ENCODE measurements at regions not wholly inside any gene's neighbourhood (a gene's known extent, or its start where the extent isn't known, plus 50 kb on each side); places are given as distances from the start of the nearest gene placed in this dataset.

- DNase-seq: no peak
- H3K27ac ChIP-seq (ENCODE audit: low read depth in 1 of 2, low read length in 1 of 2): no peak overlapping the region
- 86 to 91% methylated on average over 2 of the region's 2 CpGs for WGBS, 2 donors
- H3K36me3 ChIP-seq (ENCODE audit: control insufficient read depth in 4 of 4, insufficient read depth in 4 of 4, low read length in 4 of 4): no peaks in the 10 kb centered on the region
- no peak overlapping the region for H3K9ac ChIP-seq (ENCODE audit: insufficient read depth in 1 of 2, low read length in 2 of 2)
- no peaks in the 10 kb centered on the region for H3K27me3 ChIP-seq (ENCODE audit: control insufficient read depth in 3 of 3, insufficient read depth in 3 of 3, low read length in 2 of 3)
- no peaks in the 10 kb centered on the region for H3K4me1 ChIP-seq (ENCODE audit: control insufficient read depth in 5 of 5, insufficient read depth in 5 of 5, low read length in 5 of 5)
- ATAC-seq (ENCODE audit: insufficient read depth, low FRiP score): no peak
- TF ChIP-seq CTCF (IDR thresholded peaks at IDR 0.05; ENCODE audit: control extremely low read depth, extremely low read depth): no peak
- peaks cover 0 to 2% (median 0%) of the 10 kb centered on the region in 4 donors for H3K9me3 ChIP-seq (ENCODE audit: control insufficient read depth in 4 of 4, insufficient read depth in 3 of 4, low read length in 3 of 4)
- H3K4me3 ChIP-seq: no peak overlapping the region
Measured at GRCh38 chr21:35962917-35963316, 97.4 kb downstream of the SETD4 start.

- DNase-seq (peak in 1 of 3 donors; percentile 10), ATAC-seq (ENCODE audit: insufficient read depth, low FRiP score) (no peak)
- TF ChIP-seq CTCF (IDR thresholded peaks at IDR 0.05; ENCODE audit: control extremely low read depth, extremely low read depth): no peak
- Histone ChIP-seq H3K4me1 (ENCODE audit: control insufficient read depth in 5 of 5, insufficient read depth in 5 of 5, low read length in 5 of 5) (peaks cover 0 to 1% (median 0%) of the 10 kb centered on the region in 5 donors), H3K36me3 (ENCODE audit: control insufficient read depth in 4 of 4, insufficient read depth in 4 of 4, low read length in 4 of 4) (no peaks in the 10 kb centered on the region), H3K9ac (ENCODE audit: insufficient read depth in 1 of 2, low read length in 2 of 2) (no peak overlapping the region), H3K4me3 (no peak overlapping the region), H3K27me3 (ENCODE audit: control insufficient read depth in 3 of 3, insufficient read depth in 3 of 3, low read length in 2 of 3) (no peaks in the 10 kb centered on the region), H3K9me3 (ENCODE audit: control insufficient read depth in 4 of 4, insufficient read depth in 3 of 4, low read length in 3 of 4) (no peaks in the 10 kb centered on the region), H3K27ac (ENCODE audit: low read depth in 1 of 2, low read length in 1 of 2) (no peak overlapping the region)
- WGBS, 2 donors: 64 to 76% methylated on average over 4 of the region's 4 CpGs
Measured at GRCh38 chr21:35954066-35954465, 106.3 kb downstream of the SETD4 start.

GRCh38 chr21:35953597-35953996 is 106.7 kb downstream of the SETD4 start:
- ATAC-seq (ENCODE audit: insufficient read depth, low FRiP score): no peak
- Histone ChIP-seq H3K4me3 (no peak overlapping the region), H3K27me3 (ENCODE audit: control insufficient read depth in 3 of 3, insufficient read depth in 3 of 3, low read length in 2 of 3) (no peaks in the 10 kb centered on the region), H3K4me1 (ENCODE audit: control insufficient read depth in 5 of 5, insufficient read depth in 5 of 5, low read length in 5 of 5) (peaks cover 0 to 1% (median 0%) of the 10 kb centered on the region in 5 donors), H3K9ac (ENCODE audit: insufficient read depth in 1 of 2, low read length in 2 of 2) (no peak overlapping the region), H3K9me3 (ENCODE audit: control insufficient read depth in 4 of 4, insufficient read depth in 3 of 4, low read length in 3 of 4) (no peaks in the 10 kb centered on the region), H3K27ac (ENCODE audit: low read depth in 1 of 2, low read length in 1 of 2) (no peak overlapping the region), H3K36me3 (ENCODE audit: control insufficient read depth in 4 of 4, insufficient read depth in 4 of 4, low read length in 4 of 4) (no peaks in the 10 kb centered on the region)
- DNase-seq: peak in 2 of 3 donors; percentile 2 to 5
- no peak for TF ChIP-seq CTCF (IDR thresholded peaks at IDR 0.05; ENCODE audit: control extremely low read depth, extremely low read depth)
- WGBS, 2 donors: 56 to 71% methylated on average over 2 of the region's 2 CpGs

GRCh38 chr21:35952651-35953340 is 107.5 kb downstream of the SETD4 start:
- peaks cover 0 to 1% (median 0%) of the 10 kb centered on the region in 5 donors for H3K4me1 ChIP-seq (ENCODE audit: control insufficient read depth in 5 of 5, insufficient read depth in 5 of 5, low read length in 5 of 5)
- no peak overlapping the region for H3K9ac ChIP-seq (ENCODE audit: insufficient read depth in 1 of 2, low read length in 2 of 2)
- DNase-seq (no peak), ATAC-seq (ENCODE audit: insufficient read depth, low FRiP score) (no peak)
- H3K9me3 ChIP-seq (ENCODE audit: control insufficient read depth in 4 of 4, insufficient read depth in 3 of 4, low read length in 3 of 4): no peaks in the 10 kb centered on the region
- H3K27me3 ChIP-seq (ENCODE audit: control insufficient read depth in 3 of 3, insufficient read depth in 3 of 3, low read length in 2 of 3): no peaks in the 10 kb centered on the region
- no peak for TF ChIP-seq CTCF (IDR thresholded peaks at IDR 0.05; ENCODE audit: control extremely low read depth, extremely low read depth)
- 79 to 91% methylated on average over 2 of the region's 2 CpGs for WGBS, 2 donors
- no peak overlapping the region for H3K27ac ChIP-seq (ENCODE audit: low read depth in 1 of 2, low read length in 1 of 2)
- H3K4me3 ChIP-seq: no peak overlapping the region
- H3K36me3 ChIP-seq (ENCODE audit: control insufficient read depth in 4 of 4, insufficient read depth in 4 of 4, low read length in 4 of 4): no peaks in the 10 kb centered on the region
